GM12865 (cell line): ENCODE measurements at regions not wholly inside any gene's neighbourhood (a gene's known extent, or its start where the extent isn't known, plus 50 kb on each side); places are given as distances from the start of the nearest gene placed in this dataset.

Experiments
- DNase-seq: peaks from one replicate; pipeline ENCODE4 v3.0.0; 2010; ENCODE audit warnings: low read depth
- H3K4me3 ChIP-seq: 2 replicates; pipeline ENCODE4 v1.5.1; 2011; ENCODE audit warnings: mild to moderate bottlenecking, low read depth, low read length, control low read depth
- CTCF ChIP-seq: IDR thresholded peaks from 2 replicates; pipeline ENCODE4 v1.5.1; 2011; ENCODE audit warnings: low read length, control low read depth, low read depth, inconsistent platforms; ENCODE audit not compliant: insufficient read depth; ENCODE audit errors: missing control alignments

GRCh38 chr12:102631274-102631673 lies 150.9 kb upstream of the IGF1 start:
- TF ChIP-seq CTCF, result no peak

GRCh38 chr12:102629262-102629888 lies 149.0 kb upstream of the IGF1 start:
- no peak for TF ChIP-seq CTCF
- no peak overlapping the region for H3K4me3 ChIP-seq
- DNase-seq, result no peak

More at GRCh38 chr12:102631274-102631673, 150.9 kb upstream of the IGF1 start:
- no peak for DNase-seq
- no peak overlapping the region for H3K4me3 ChIP-seq

- H3K4me3 ChIP-seq, result no peak overlapping the region
- no peak for DNase-seq
- no peak for TF ChIP-seq CTCF
Observed at GRCh38 chr12:102625819-102626218, 145.5 kb upstream of the IGF1 start.

- no peak overlapping the region for H3K4me3 ChIP-seq
- no peak for TF ChIP-seq CTCF
- no peak for DNase-seq
Observed at GRCh38 chr12:102622618-102623017, 142.3 kb upstream of the IGF1 start.

DNA sequence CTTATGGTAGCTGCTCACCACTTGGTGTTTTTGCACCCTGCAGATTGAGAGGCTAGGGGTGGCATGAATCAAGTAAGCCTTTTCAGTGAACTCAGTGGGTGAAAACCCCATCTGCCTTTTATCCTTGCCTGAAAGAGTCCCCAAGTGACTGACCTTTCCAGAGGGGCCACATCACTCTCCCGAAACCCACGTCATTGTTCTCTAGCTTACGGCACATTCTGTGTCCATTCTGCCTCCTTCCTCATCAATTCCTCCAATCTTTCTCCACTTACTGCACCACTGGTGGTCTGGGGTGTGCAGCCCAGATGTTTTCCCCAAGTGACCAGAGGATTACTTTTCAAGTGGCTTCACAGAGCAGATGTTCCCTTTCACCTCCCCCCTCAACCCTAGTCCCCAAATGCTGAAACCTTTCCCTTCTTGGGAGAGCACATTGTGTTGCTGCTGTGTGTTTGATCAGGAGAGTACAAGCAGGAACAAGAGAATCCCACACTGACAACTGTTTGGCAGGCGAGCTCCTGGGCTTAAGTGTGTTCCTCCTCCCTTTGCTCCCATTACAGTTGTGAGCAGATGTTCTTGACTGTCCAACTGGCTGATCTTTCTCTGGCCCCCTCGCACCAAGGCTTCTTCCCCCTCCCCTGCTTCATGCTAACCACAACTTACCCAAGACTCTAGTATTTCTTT lies 138.0 kb upstream of the IGF1 start:
- H3K4me3 ChIP-seq, result no peak overlapping the region
- no peak for TF ChIP-seq CTCF
- no peak for DNase-seq

- no peak for DNase-seq
- TF ChIP-seq CTCF, result no peak
- H3K4me3 ChIP-seq, result no peak overlapping the region
Observed at GRCh38 chr12:102616692-102617091, 136.3 kb upstream of the IGF1 start.

- no peak overlapping the region for H3K4me3 ChIP-seq
- DNase-seq, result no peak
- TF ChIP-seq CTCF, result no peak
Observed at GRCh38 chr12:102611995-102612394, 131.6 kb upstream of the IGF1 start.
